Activated naive CD8-positive, alpha-beta T cell treated with anti-CD3 and anti-CD28 coated beads, Interleukin-2, amount 50 U/mL, for 24 hours (primary cell): ENCODE measurements at regions not wholly inside any gene's neighbourhood (a gene's known extent, or its start where the extent isn't known, plus 50 kb on each side); places are given as distances from the start of the nearest gene placed in this dataset.

Source experiments
- ATAC-seq: fragments of 150-1000 bp; cut with Tn5 transposase; one replicate; pipeline ENCODE4 v1.10.0; 2021
- DNase-seq: peaks from one replicate; pipeline ENCODE4 v3.0.0; 2021
- H3K27ac Mint-ChIP-seq: one replicate; pipeline ENCODE4 v1.8.0; 2021; ENCODE audit warnings: mild to moderate bottlenecking, mixed read lengths
- H3K27me3 Mint-ChIP-seq: one replicate; pipeline ENCODE4 v1.8.0; 2021; ENCODE audit warnings: mixed read lengths
- H3K36me3 Mint-ChIP-seq: one replicate; pipeline ENCODE4 v1.8.0; 2021; ENCODE audit warnings: low read depth, mixed read lengths
- H3K4me1 Mint-ChIP-seq: one replicate; pipeline ENCODE4 v1.8.0; 2021; ENCODE audit warnings: mixed read lengths
- H3K4me3 Mint-ChIP-seq: one replicate; pipeline ENCODE4 v1.8.0; 2021; ENCODE audit warnings: mild to moderate bottlenecking, moderate library complexity, mixed read lengths
- H3K9me3 Mint-ChIP-seq: one replicate; pipeline ENCODE4 v1.8.0; 2021; ENCODE audit warnings: mixed read lengths

DNA sequence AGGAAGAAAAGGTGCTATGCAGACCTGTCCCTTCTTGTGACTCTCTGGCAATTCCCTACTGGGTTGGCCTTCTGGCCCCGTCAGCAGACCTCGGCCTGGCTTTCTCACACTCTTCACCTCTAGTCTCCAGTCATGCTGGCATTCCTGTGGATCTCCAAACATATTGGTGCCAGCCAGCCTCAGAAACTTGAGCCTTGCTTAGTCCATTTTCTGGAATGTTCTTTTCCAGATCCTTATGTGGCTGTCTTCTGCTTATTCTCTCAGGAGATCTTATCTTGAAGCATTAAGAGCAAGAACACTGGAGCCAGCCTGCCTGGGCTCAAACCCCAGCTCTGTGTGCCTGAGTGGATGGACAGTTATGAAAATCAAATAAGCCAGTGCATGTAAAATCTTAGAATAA, 88.2 kb upstream of the NTRK3 start:
- H3K27ac Mint-ChIP-seq, result no peak overlapping the region
- H3K36me3 Mint-ChIP-seq, result no peaks in the 10 kb centered on the region
- H3K4me1 Mint-ChIP-seq, result no peaks in the 10 kb centered on the region
- DNase-seq (no peak), ATAC-seq (no peak)
- no peaks in the 10 kb centered on the region for H3K9me3 Mint-ChIP-seq
- no peak overlapping the region for H3K4me3 Mint-ChIP-seq
- H3K27me3 Mint-ChIP-seq, result peaks cover 8% of the 10 kb centered on the region

DNA sequence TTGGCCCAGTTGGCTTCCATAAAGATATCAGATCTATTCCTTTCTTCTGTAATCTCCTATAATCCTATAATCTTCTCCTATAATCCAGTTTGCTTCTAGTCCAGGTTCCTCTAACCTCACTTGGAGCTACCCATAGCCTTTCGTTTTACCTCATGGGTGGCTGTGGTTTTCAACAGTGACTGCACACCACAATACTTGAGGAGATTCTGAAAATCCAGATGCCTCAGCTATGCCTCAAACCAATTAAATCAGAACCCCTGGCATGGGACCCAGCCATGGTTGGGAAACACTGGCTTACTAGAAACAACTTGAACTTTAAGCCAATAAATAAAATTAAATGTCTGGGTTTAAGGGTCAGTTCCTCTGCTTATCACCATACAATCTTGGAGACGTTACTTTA, 86.1 kb upstream of the NTRK3 start:
- no peaks in the 10 kb centered on the region for H3K36me3 Mint-ChIP-seq
- no peak overlapping the region for H3K4me3 Mint-ChIP-seq
- ATAC-seq (no peak), DNase-seq (no peak)
- no peak overlapping the region for H3K27ac Mint-ChIP-seq
- peaks cover 7% of the 10 kb centered on the region for H3K27me3 Mint-ChIP-seq
- H3K9me3 Mint-ChIP-seq, result no peaks in the 10 kb centered on the region
- H3K4me1 Mint-ChIP-seq, result no peaks in the 10 kb centered on the region

DNA sequence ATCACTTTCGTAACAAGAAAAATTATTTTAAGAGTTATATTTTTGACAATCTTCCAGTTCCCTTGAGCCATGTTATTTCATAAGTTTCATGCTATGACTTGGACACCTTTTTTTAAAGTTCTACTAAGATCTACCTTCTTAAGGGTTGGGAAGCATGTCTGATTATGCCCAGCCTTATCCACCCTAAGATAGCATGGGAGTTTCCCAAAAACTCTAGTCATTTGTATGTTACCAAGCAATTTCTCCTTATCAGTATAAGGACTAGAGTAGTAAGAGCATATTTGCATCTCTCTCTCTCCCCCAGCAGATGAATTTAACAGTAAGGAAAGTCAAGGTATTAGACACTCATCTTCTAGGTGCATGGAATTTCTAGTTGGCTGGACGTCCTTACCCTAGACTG, 85.1 kb upstream of the NTRK3 start:
- H3K36me3 Mint-ChIP-seq, result no peaks in the 10 kb centered on the region
- no peak overlapping the region for H3K4me3 Mint-ChIP-seq
- DNase-seq (no peak), ATAC-seq (no peak)
- H3K4me1 Mint-ChIP-seq, result no peaks in the 10 kb centered on the region
- no peak overlapping the region for H3K27ac Mint-ChIP-seq
- H3K9me3 Mint-ChIP-seq, result no peaks in the 10 kb centered on the region
- peaks cover 4% of the 10 kb centered on the region for H3K27me3 Mint-ChIP-seq

DNA sequence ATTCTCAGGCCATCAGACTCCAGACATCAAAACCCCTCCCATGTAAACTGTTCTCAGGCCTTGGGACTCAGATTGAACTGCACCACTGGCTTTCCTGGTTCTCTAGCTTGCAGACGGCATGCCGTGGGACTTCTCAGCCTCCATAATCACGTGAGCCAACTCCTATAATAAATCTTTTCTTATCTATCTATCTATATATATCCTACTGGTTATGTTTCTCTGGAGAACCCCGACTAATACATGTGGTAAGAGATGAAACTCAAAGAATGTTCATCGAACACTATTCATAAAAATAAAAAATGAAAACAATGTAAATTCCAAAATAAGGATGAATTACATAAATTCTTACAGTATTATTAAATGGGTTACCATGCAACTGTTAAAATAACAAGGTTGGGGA, 84.5 kb upstream of the NTRK3 start:
- H3K27ac Mint-ChIP-seq, result no peak overlapping the region
- ATAC-seq (no peak), DNase-seq (no peak)
- no peaks in the 10 kb centered on the region for H3K9me3 Mint-ChIP-seq
- peaks cover 4% of the 10 kb centered on the region for H3K27me3 Mint-ChIP-seq
- no peak overlapping the region for H3K4me3 Mint-ChIP-seq
- H3K4me1 Mint-ChIP-seq, result no peaks in the 10 kb centered on the region
- H3K36me3 Mint-ChIP-seq, result no peaks in the 10 kb centered on the region

DNA sequence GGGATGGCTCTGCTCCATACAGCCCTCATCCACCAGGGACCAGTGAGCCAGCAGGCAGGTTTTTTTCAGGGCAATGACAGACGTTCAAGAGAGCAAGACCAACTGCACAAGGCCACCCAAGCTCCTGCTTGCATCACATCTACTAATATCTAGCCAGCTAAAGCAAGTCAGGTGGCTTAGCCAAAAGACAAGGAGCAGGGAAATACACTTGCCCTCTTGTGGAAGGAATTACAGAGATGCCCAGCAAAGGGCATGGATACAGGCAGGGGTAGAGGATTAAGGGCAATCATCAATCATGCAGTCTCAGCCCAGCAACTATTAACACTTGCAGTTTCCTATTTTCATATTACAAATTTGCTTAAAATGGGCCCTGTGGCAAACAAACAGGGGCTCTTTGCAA, 81.5 kb upstream of the NTRK3 start:
- Mint-ChIP-seq H3K27ac (no peak overlapping the region), H3K36me3 (no peaks in the 10 kb centered on the region)

DNA sequence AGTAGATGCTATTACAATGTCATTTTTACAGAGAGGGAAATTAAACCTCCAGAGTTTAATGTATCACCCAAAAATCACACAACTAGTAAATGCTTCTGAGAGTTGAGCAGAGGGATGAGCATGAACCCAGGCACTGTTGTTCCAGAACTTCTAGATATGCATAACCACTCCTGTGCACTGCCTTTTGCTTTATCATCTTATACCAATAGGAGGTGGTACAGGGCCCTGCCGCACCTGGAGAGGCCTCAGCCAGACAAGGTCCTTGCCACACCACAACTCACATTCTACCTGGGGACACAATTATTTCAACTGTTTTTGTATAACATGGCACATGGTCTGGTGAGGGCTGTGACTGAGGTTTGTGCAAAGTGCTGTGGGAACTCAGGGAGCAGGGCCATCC, 78.5 kb upstream of the NTRK3 start:
- Mint-ChIP-seq H3K27ac (no peak overlapping the region), H3K4me1 (no peaks in the 10 kb centered on the region), H3K36me3 (no peaks in the 10 kb centered on the region), H3K9me3 (no peaks in the 10 kb centered on the region), H3K27me3 (peaks cover 11% of the 10 kb centered on the region), H3K4me3 (no peak overlapping the region)
- DNase-seq, result no peak
- no peak for ATAC-seq

More for the DNA sequence above, 81.5 kb upstream of the NTRK3 start:
- no peaks in the 10 kb centered on the region for H3K4me1 Mint-ChIP-seq
- H3K4me3 Mint-ChIP-seq, result no peak overlapping the region
- no peaks in the 10 kb centered on the region for H3K9me3 Mint-ChIP-seq
- H3K27me3 Mint-ChIP-seq, result peaks cover 11% of the 10 kb centered on the region
- DNase-seq (no peak), ATAC-seq (no peak)

DNA sequence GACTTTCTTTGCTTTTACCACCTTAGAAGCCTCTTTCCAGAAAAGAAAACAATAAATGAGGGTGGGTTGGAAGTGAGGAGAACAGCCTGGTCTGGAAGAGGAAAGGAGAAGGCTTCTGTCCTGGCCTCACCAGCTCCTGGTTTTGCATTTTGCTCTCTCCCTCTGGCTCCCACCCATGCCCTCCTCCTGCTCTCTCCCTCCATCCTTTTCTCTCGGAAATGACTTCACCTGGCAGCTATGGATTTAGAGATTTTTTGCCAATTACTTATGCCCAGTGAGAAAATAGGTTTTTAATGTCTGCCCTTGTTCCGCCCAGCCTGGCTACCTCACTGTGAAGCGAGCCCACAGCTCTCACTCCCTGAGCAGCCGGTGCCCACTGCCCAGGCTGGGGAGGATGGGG, 77.9 kb upstream of the NTRK3 start:
- H3K36me3 Mint-ChIP-seq, result no peaks in the 10 kb centered on the region
- DNase-seq (no peak), ATAC-seq (no peak)
- H3K27ac Mint-ChIP-seq, result no peak overlapping the region
- H3K4me1 Mint-ChIP-seq, result no peaks in the 10 kb centered on the region
- no peak overlapping the region for H3K4me3 Mint-ChIP-seq
- H3K9me3 Mint-ChIP-seq, result no peaks in the 10 kb centered on the region
- peaks cover 11% of the 10 kb centered on the region for H3K27me3 Mint-ChIP-seq

DNA sequence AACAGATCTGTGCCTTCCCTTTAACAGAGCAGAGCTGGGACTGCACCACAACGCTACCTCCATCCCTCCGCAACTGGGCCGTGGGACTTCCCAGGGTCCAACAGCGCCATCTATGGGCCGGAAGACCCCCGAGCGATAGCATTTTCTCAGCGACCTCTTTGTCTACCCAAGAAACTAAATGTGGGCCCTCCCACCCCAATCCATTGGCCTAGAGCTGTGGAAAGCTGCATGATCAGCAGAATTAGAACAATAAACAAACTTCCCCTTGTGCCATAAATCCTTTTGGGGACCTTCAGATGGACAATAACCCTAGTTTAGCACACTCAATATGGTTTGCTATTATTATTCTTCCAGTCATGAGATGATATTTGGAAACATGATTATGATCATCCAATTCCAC, 74.8 kb upstream of the NTRK3 start:
- Mint-ChIP-seq H3K4me3 (no peak overlapping the region), H3K9me3 (no peaks in the 10 kb centered on the region), H3K27me3 (peaks cover 11% of the 10 kb centered on the region), H3K27ac (no peak overlapping the region), H3K36me3 (no peaks in the 10 kb centered on the region), H3K4me1 (no peaks in the 10 kb centered on the region)
- DNase-seq (peak; percentile 70), ATAC-seq (peak; percentile 71)

DNA sequence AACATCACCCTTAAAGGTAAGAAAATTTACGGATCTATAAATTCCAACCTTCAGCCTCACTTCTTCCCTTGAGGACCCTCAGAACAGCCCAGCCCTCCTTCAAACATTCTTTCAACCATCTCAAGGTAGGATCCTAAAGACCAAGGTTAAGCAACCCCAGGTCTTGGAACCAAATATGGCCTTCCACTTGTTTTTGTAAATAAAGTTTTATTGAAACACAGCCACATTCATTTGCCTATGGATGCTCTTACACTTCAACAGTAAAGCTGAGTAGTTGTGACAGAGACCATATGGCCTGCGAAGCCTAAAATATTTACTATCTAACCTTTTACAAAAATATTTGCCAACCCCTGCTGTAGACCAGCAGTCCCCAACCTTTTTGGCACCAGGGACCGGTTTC, 70.4 kb upstream of the NTRK3 start:
- DNase-seq, result no peak
- Mint-ChIP-seq H3K4me1 (no peaks in the 10 kb centered on the region), H3K27ac (no peak overlapping the region), H3K36me3 (no peaks in the 10 kb centered on the region), H3K4me3 (no peak overlapping the region), H3K27me3 (no peaks in the 10 kb centered on the region), H3K9me3 (no peaks in the 10 kb centered on the region)
- ATAC-seq, result no peak

DNA sequence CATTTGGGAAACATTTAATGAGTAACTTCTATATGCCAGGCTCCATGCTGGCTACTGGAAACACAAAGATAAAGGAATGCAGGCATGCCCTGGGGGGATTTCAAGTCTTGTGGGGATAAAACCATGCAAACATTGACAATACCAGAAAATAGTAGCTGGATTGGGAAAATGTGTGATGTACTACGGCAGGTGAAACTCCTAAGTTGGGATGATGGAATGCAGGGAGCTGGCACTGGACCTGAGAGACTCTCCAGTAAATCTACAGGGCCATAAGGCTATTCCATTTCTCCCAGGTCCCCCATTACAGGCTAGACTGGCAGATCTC, 68.2 kb upstream of the NTRK3 start:
- Mint-ChIP-seq H3K36me3 (no peaks in the 10 kb centered on the region), H3K4me3 (no peak overlapping the region), H3K27me3 (peaks cover 10% of the 10 kb centered on the region), H3K27ac (no peak overlapping the region), H3K9me3 (no peaks in the 10 kb centered on the region), H3K4me1 (no peaks in the 10 kb centered on the region)
- DNase-seq, result no peak
- no peak for ATAC-seq

DNA sequence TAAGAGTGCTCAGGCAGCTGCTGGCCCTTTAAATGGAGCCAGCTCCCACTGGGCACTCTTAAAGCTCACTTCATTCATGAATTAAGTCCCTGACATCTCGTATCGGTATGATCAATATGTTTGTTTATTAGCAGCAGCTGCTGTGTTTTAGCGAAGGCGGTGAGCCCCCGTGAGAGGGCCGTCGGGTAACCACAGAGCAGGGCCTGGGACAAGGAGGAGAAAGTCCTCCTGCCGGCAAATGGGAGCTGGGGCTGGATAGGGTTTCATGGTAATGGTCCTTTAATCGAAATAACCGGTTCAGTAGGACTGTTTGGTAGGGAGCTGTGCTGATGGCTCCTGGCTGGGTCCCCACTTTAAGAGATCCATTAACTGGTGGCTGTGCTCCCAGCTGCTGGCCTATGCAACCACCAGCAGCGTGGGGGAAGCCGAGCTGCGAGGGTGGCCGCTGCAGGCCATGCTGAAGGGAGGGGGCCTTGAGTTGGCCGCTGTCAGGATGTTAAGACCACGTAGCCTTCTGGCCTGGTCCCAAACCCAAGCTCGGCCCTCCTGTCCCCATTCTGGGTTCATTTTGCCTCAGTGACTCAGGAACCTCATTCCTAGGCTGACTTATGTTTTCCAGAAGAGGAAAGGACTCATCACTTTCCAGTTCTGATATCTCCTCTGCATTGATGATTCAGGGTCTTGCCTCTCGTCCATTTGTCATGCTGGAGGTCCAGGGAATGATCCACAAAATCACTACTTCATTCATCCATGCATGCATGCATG, 67.6 kb upstream of the NTRK3 start:
- ATAC-seq (no peak), DNase-seq (no peak)
- H3K36me3 Mint-ChIP-seq, result no peaks in the 10 kb centered on the region
- no peaks in the 10 kb centered on the region for H3K4me1 Mint-ChIP-seq
- no peaks in the 10 kb centered on the region for H3K9me3 Mint-ChIP-seq
- peaks cover 10% of the 10 kb centered on the region for H3K27me3 Mint-ChIP-seq
- no peak overlapping the region for H3K4me3 Mint-ChIP-seq
- no peak overlapping the region for H3K27ac Mint-ChIP-seq

DNA sequence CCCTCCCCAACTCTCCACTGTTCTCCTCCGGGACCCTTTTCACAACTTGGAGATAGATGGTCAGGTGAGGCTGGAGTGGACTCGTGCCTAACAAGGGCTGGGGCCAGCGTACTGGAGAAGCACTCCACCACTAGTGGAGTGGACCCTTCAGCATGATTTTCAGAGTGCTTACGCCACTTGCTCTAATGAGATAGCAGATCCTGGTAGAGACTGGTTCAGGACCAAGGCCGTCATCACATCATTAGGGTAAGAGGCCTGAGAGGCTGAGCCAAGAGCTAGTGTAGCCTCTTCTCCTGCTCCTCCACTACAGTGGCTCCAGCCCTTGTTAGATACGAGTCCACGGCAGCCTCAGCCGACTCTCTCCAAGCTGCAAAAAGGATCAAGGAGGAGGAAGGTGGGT, 66.9 kb upstream of the NTRK3 start:
- H3K27ac Mint-ChIP-seq, result no peak overlapping the region
- H3K4me1 Mint-ChIP-seq, result no peaks in the 10 kb centered on the region
- H3K36me3 Mint-ChIP-seq, result no peaks in the 10 kb centered on the region
- peaks cover 10% of the 10 kb centered on the region for H3K27me3 Mint-ChIP-seq
- H3K4me3 Mint-ChIP-seq, result no peak overlapping the region
- DNase-seq, result no peak
- no peak for ATAC-seq
- H3K9me3 Mint-ChIP-seq, result no peaks in the 10 kb centered on the region

DNA sequence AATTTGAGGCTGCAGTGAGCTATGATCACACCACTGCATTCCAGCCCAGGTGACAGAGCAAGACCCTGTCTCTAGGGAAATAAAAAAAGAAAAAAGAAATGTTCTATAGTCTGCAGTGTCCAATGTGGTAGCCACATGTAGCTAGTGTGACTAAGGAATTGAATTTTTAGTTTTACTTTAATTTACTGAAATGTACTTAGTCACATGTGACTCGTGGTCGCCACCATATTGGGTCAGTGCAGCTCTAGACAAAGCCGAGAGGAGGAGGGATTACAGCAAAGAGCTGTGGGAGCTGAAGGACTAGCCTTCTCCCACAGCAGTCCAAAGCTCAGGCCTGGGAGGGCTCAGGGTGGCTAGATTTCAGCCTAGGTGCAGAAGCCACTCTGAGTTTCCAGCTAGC, 65.9 kb upstream of the NTRK3 start:
- ATAC-seq (no peak), DNase-seq (no peak)
- H3K9me3 Mint-ChIP-seq, result no peaks in the 10 kb centered on the region
- H3K4me3 Mint-ChIP-seq, result no peak overlapping the region
- peaks cover 10% of the 10 kb centered on the region for H3K27me3 Mint-ChIP-seq
- no peaks in the 10 kb centered on the region for H3K4me1 Mint-ChIP-seq
- H3K27ac Mint-ChIP-seq, result no peak overlapping the region
- H3K36me3 Mint-ChIP-seq, result no peaks in the 10 kb centered on the region

DNA sequence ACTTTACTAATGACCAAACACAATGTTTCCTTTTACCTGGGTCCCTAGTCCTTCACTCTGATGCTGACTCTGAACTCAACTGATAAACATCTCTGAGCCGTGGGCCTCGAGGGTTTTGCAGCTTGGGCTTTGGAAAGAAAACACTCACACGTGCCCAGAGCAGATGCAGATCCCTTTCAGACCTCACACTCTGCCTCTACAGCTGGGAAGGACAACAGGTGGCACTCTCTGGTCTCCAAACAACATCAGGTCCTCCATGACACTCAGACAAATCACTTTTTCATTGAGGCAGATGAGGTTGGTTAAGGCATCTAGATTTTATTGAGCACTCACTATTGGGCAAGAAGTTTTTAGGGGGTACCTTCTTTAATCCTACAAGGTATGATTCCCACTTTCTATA, 64.7 kb upstream of the NTRK3 start:
- no peak overlapping the region for H3K27ac Mint-ChIP-seq
- peaks cover 10% of the 10 kb centered on the region for H3K27me3 Mint-ChIP-seq
- no peak for ATAC-seq
- no peaks in the 10 kb centered on the region for H3K9me3 Mint-ChIP-seq
- H3K4me1 Mint-ChIP-seq, result no peaks in the 10 kb centered on the region
- no peak overlapping the region for H3K4me3 Mint-ChIP-seq
- DNase-seq, result no peak
- no peaks in the 10 kb centered on the region for H3K36me3 Mint-ChIP-seq

DNA sequence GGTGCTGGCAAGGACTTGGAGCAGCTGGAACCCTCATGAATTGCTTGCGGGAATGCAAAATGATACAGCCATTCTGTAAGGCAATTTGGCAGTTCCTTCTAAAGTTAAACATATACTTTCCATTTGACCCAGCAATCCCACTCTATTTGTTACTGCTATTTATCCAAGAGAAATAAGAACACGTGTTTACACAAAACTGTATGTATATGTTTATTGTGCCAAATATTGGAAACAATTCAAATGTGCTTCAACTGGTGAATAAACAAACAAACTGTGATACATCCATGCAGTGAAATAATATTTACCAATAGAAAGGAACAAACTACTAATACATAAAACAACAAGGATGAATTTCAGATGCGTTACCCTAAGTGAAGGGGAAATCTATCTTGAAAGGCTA, 60.0 kb upstream of the NTRK3 start:
- Mint-ChIP-seq H3K4me1 (no peaks in the 10 kb centered on the region), H3K27me3 (peaks cover 12% of the 10 kb centered on the region), H3K4me3 (no peak overlapping the region), H3K36me3 (no peaks in the 10 kb centered on the region), H3K9me3 (peaks cover 4% of the 10 kb centered on the region), H3K27ac (no peak overlapping the region)
- ATAC-seq (no peak), DNase-seq (no peak)

DNA sequence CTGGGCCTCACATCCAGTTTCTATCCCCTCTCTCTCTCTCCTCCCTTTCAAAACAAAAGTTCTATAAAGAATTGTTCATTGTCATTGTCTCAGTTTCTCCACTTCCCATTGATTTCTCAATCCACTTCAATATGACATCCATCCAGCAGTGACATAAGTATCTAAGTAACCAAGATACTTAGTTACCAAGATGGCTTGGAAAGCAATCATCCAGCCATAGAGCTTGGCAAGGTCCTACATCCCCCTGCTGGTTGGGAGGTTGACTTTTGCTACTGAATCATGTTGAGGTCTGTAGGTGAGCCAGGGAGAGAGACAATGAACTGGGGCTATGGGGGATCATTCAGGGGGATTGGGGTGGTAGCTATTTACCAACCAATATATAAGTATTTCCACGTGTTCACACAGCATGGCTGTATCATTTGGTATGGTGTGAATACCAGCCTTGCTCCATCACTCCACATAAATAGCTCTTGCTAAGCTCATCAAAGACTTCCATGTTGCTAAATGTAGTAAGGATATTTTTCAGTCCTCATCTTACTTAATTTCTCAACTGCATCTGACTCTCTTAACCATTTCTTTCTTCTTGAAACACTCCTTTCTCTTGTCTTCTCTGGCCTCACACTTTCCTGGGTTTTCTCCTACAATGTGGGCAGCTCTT, 58.8 kb upstream of the NTRK3 start:
- ATAC-seq (no peak), DNase-seq (no peak)
- Mint-ChIP-seq H3K27me3 (peaks cover 3% of the 10 kb centered on the region), H3K4me3 (no peak overlapping the region), H3K4me1 (no peaks in the 10 kb centered on the region), H3K9me3 (peaks cover 4% of the 10 kb centered on the region), H3K27ac (no peak overlapping the region), H3K36me3 (no peaks in the 10 kb centered on the region)
